NT2/D1 (cell line): ENCODE measurements at regions not wholly inside any gene's neighbourhood (a gene's known extent, or its start where the extent isn't known, plus 50 kb on each side); places are given as distances from the start of the nearest gene placed in this dataset.

ENCODE experiments used
- DNase-seq: peaks from one replicate; pipeline ENCODE4 v3.0.0-alpha.2; 2011; ENCODE audit warnings: low read depth, low spot score
- H3K27me3 ChIP-seq: 2 replicates; pipeline ENCODE4 v1.6.0; 2011; ENCODE audit warnings: mild to moderate bottlenecking; ENCODE audit not compliant: insufficient read length, insufficient read depth
- H3K36me3 ChIP-seq: 2 replicates; pipeline ENCODE4 v1.6.1; 2011; ENCODE audit warnings: mild to moderate bottlenecking, low read length, mixed read lengths; ENCODE audit not compliant: insufficient read depth, insufficient read length
- H3K4me1 ChIP-seq: 2 replicates; pipeline ENCODE4 v1.5.1; 2011; ENCODE audit not compliant: insufficient read depth, insufficient read length
- H3K4me3 ChIP-seq: 2 replicates; pipeline ENCODE4 v1.5.1; 2011; ENCODE audit warnings: low read depth; ENCODE audit not compliant: insufficient read length
- H3K9ac ChIP-seq: 2 replicates; pipeline ENCODE4 v1.6.0; 2011; ENCODE audit warnings: low read depth; ENCODE audit not compliant: insufficient read length
- H3K9me3 ChIP-seq: 2 replicates; pipeline ENCODE4 v1.5.1; 2011; ENCODE audit warnings: mild to moderate bottlenecking, low read length; ENCODE audit not compliant: insufficient read depth
- SUZ12 ChIP-seq: IDR thresholded peaks from 2 replicates; pipeline ENCODE4 v1.6.1; 2011; ENCODE audit not compliant: insufficient read length, insufficient read depth; ENCODE audit errors: extremely low read depth
- YY1 ChIP-seq: IDR thresholded peaks from 2 replicates; pipeline ENCODE4 v1.6.1; 2011; ENCODE audit not compliant: insufficient read length, insufficient read depth
- ZNF274 ChIP-seq: IDR thresholded peaks from 2 replicates; pipeline ENCODE4 v1.6.1; 2011; ENCODE audit warnings: mild to moderate bottlenecking, low read depth, low read length

DNA sequence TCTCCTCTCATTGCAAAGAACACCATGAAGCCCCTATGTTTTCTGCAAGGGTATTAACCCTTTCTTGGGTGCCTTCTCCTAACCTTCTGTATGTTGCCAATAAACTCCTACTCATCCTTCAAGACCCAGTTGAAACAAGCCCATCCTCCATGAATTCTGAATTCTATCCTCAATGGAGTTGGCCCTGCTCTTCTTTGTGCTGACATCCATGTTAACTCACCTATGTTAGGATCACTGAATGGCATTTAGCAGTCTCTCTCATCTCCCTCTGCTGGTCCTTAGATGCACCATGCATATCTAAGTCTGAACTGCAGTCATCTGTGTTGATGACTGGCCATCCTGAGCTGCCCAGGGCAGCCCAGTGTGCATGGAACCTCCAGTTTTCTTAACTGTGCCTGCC, 129.8 kb downstream of the BUB3 start:
- TF ChIP-seq ZNF274 (no peak), SUZ12 (no peak), YY1 (no peak)
- DNase-seq: no peak
- no peak overlapping the region for H3K4me3 ChIP-seq
- no peaks in the 10 kb centered on the region for H3K9me3 ChIP-seq
- H3K27me3 ChIP-seq: no peaks in the 10 kb centered on the region
- no peaks in the 10 kb centered on the region for H3K36me3 ChIP-seq
- no peak overlapping the region for H3K9ac ChIP-seq
- H3K4me1 ChIP-seq: no peaks in the 10 kb centered on the region

DNA sequence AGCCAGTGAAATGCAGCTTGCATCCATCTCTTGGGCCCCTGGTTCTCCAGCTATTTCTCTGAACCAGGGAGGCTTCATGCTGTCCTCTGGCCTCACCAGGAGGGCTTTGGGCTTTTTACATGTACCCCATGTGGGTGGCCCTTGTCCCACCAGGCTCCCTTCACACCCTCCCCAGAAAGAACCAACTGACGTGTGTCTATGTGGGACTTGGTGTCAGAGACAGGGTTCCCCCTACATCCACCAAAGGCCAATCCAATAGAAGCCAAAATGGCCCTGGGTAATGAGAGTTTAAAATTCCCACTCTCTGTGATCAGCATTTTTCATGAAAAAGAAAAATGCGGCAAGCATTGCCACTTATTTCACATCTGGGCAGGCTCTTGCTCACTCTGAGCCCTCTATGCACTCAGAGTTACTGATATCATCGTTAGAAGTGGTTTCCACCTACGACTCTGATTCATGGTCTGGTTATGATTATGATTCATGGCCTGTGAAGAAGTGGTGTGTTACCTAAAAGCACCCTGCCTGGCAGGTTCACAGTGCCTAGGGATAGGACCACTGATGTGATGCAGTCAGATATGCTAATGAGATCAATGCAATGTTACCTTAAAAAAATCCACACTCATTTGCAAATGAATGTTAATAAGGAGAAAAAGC, 133.5 kb downstream of the BUB3 start:
- Histone ChIP-seq H3K36me3 (no peaks in the 10 kb centered on the region), H3K27me3 (no peaks in the 10 kb centered on the region), H3K4me1 (no peaks in the 10 kb centered on the region), H3K4me3 (no peak overlapping the region), H3K9ac (no peak overlapping the region), H3K9me3 (no peaks in the 10 kb centered on the region)
- TF ChIP-seq YY1 (no peak), ZNF274 (no peak), SUZ12 (no peak)
- no peak for DNase-seq

- Histone ChIP-seq H3K4me1 (no peaks in the 10 kb centered on the region), H3K36me3 (no peaks in the 10 kb centered on the region), H3K4me3 (no peak overlapping the region), H3K9ac (no peak overlapping the region), H3K9me3 (no peaks in the 10 kb centered on the region), H3K27me3 (no peaks in the 10 kb centered on the region)
- TF ChIP-seq ZNF274: no peak
- TF ChIP-seq SUZ12: no peak
- TF ChIP-seq YY1: no peak
- DNase-seq: no peak
Observed at GRCh38 chr10:123289432-123289831, 135.2 kb downstream of the BUB3 start.

- DNase-seq: no peak
- Histone ChIP-seq H3K4me3 (no peak overlapping the region), H3K9me3 (0 out of 2 replicates have a peak, but pooled peaks cover 3% of the 10 kb centered on the region), H3K9ac (no peak overlapping the region), H3K27me3 (no peaks in the 10 kb centered on the region), H3K4me1 (no peaks in the 10 kb centered on the region), H3K36me3 (no peaks in the 10 kb centered on the region)
- TF ChIP-seq ZNF274: no peak
- TF ChIP-seq YY1: no peak
- TF ChIP-seq SUZ12: no peak
Observed at GRCh38 chr10:123294109-123294508, 139.9 kb downstream of the BUB3 start.

- no peak overlapping the region for H3K9ac ChIP-seq
- no peaks in the 10 kb centered on the region for H3K4me1 ChIP-seq
- no peak for DNase-seq
- no peaks in the 10 kb centered on the region for H3K36me3 ChIP-seq
- no peaks in the 10 kb centered on the region for H3K27me3 ChIP-seq
- TF ChIP-seq SUZ12: no peak
- no peak for TF ChIP-seq ZNF274
- no peak for TF ChIP-seq YY1
- H3K9me3 ChIP-seq: 0 out of 2 replicates have a peak, but pooled peaks cover 3% of the 10 kb centered on the region
- no peak overlapping the region for H3K4me3 ChIP-seq
Observed at GRCh38 chr10:123294886-123295285, 140.7 kb downstream of the BUB3 start.

GRCh38 chr10:123295644-123296043, 141.4 kb downstream of the BUB3 start:
- Histone ChIP-seq H3K9ac (no peak overlapping the region), H3K36me3 (no peaks in the 10 kb centered on the region), H3K4me3 (no peak overlapping the region), H3K9me3 (0 out of 2 replicates have a peak, but pooled peaks cover 3% of the 10 kb centered on the region), H3K27me3 (no peaks in the 10 kb centered on the region), H3K4me1 (no peaks in the 10 kb centered on the region)
- no peak for DNase-seq
- TF ChIP-seq YY1 (no peak), SUZ12 (no peak)

DNA sequence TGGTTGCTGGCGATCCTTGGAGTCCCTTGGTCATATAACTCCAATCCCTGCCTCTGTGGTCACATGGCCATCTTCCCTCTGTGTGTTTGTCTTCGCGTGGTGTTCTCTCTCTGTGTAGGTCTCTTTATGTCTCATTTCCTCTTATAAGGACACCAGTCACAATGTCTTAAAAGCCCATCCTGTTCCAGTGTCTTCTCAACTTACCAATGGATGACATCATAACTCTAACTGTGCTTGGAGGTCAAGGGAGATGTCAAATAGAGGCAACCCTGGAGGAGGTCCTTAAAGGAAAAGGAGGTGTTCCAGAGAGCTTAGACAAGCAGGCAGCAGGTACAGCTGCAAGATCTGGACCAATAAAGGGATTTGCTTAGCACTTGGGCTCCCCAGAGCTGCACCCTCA, 143.0 kb downstream of the BUB3 start:
- no peak for TF ChIP-seq ZNF274
- no peak for TF ChIP-seq YY1
- no peak for TF ChIP-seq SUZ12
- Histone ChIP-seq H3K9me3 (0 out of 2 replicates have a peak, but pooled peaks cover 6% of the 10 kb centered on the region), H3K27me3 (no peaks in the 10 kb centered on the region), H3K36me3 (no peaks in the 10 kb centered on the region), H3K4me1 (no peaks in the 10 kb centered on the region), H3K9ac (no peak overlapping the region), H3K4me3 (no peak overlapping the region)
- DNase-seq: no peak
